HG02970 (cell line): ENCODE measurements at regions not wholly inside any gene's neighbourhood (a gene's known extent, or its start where the extent isn't known, plus 50 kb on each side); places are given as distances from the start of the nearest gene placed in this dataset.
"Not testable (repeated sequence)": the region's sequence is repeated elsewhere in the genome, so short reads cannot be mapped to it uniquely, and the experiment has no call there.

Experiments
- ATAC-seq: cut with Tn5 transposase; IDR thresholded peaks from one replicate; pipeline ENCODE4 v1.9.1; 2021; ENCODE audit warnings: mild to moderate bottlenecking, moderate library complexity, moderate number of reproducible peaks; ENCODE audit not compliant: unreplicated experiment, low FRiP score

DNA sequence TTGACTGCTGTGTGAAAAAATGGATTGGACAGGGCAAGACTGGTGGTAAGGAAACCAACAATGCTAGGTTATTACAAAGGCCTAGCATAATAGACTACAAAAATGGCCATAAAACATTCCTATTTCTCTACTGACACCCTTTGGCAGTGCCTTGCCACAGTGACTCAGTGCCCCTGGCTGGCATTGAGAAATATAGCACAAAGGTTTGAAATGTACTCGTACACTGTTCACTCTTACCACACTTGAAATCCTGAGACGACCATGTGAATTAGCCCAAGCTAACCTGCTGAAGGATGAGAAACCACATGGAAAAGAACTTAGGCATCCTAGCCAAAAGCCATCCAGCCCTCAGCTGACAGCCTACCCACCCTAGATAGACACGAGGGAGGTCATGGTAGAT lies 149.8 kb upstream of the PALMD start:
- no peak for ATAC-seq

GRCh38 chr1:99497690-99498089 lies 148.2 kb upstream of the PALMD start:
- no peak for ATAC-seq

GRCh38 chr1:99500541-99500940 lies 145.4 kb upstream of the PALMD start:
- no peak for ATAC-seq

DNA sequence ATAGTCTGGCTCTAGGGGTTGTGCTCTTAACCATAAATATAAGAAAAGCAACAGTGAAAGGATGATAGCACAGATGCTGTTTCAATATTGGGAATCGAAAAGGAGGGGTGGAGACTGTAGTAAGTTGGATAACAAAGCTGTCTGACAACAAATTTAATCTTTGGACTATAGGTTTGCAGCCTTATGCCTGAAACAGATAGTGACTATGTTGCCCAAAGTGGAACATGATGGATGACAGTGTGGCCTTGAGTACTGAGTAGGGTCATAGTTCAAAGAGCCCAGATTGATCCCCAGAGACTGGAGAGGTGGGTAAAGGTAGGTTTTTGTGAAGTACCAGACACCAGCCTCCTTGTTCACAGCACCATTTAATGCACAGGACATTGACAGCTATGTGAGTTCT lies 144.0 kb upstream of the PALMD start:
- no peak for ATAC-seq

GRCh38 chr1:99502400-99502799 lies 143.5 kb upstream of the PALMD start:
- ATAC-seq, result no peak

- no peak for ATAC-seq
Observed at GRCh38 chr1:99503276-99503747, 142.6 kb upstream of the PALMD start.

DNA sequence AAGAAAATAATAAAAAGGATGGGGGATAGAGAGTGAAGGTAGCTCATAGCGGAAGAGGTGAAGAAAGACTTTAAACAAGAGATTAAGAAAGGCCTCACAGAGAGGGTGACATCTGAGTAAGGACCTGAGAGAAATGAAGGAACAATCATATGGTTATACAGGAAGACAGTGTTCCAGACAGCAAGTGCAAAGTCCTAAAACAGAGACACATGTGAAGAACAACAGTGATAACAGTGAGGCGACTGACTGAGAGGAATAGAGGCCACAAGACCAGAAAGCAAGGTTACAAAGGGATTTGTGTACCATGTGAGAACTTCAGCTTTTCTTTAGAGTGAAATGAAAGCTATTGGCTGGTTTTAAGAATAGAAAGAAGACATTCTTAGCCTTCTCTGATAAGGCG lies 141.6 kb upstream of the PALMD start:
- ATAC-seq, result no peak

DNA sequence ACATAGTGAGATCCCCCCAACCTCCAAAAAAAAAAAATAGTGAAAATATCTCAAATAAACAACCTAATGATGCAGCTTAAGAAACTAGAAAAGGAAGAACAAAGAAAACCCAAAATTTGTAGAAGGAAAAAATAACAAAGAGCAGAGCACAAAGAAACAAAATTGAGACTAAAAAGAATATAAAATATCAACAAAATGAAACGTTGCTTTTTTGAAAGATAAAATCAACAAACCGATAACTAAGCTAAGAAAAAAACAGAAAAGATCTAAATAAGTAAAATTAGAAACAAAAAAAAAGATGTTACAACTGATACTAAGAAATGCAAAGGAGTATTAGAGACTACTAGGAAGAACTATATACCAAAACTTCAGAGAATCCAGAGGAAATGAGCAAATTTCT lies 139.3 kb upstream of the PALMD start:
- no peak for ATAC-seq

DNA sequence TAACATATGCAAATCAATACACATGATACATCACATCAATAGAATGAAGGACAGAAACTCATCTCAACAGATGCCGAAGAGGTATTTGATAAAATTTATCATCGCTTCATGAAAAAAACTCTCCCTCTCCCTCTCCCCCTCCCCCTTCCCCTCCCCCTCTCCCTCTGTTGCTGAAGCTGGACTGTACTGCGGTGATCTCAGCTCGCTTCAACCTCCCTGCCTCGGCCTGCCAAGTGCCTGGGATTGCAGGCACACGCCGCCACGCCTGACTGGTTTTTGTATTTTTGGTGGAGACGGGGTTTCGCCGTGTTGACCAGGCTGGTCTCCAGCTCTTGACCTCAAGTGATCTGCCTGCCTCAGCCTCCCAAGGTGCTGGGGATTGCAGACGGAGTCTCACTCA lies 138.5 kb upstream of the PALMD start:
- not testable (repeated sequence) for ATAC-seq

- ATAC-seq, result no peak
Observed at GRCh38 chr1:99507906-99508732, 137.8 kb upstream of the PALMD start.

GRCh38 chr1:99508733-99509445 lies 137.0 kb upstream of the PALMD start:
- not testable (repeated sequence) for ATAC-seq

DNA sequence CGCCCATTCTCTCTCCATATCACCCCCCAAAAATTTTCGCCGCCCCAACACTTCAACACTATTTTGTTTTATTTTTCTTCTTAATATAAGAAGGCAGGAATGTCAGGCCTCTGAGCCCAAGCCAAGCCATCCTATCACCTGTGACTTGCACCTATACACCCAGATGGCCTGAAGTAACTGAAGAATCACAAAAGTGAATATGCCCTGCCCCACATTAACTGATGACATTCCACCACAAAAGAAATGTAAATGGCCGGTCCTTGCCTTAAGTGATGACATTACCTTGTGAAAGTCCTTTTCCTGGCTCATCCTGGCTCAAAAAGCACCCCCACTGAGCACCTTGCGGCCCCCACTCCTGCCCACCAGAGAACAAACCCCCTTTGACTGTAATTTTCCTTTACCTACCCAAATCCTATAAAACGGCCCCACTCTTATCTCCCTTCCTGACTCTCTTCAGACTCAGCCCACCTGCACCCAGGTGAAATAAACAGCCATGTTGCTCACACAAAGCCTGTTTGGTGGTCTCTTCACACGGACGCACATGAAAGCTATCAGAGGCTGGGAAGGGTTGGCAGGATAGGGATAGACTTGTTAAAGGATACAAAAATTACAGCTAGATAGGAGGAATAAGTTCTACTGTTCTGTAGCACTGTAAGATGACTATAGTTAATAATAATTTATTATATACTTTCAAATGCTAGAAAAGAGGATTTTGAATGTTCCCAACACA lies 130.9 kb upstream of the PALMD start:
- ATAC-seq, result not testable (repeated sequence)

GRCh38 chr1:99516141-99516540 lies 129.8 kb upstream of the PALMD start:
- no peak for ATAC-seq

GRCh38 chr1:99520121-99520520 lies 125.8 kb upstream of the PALMD start:
- no peak for ATAC-seq

DNA sequence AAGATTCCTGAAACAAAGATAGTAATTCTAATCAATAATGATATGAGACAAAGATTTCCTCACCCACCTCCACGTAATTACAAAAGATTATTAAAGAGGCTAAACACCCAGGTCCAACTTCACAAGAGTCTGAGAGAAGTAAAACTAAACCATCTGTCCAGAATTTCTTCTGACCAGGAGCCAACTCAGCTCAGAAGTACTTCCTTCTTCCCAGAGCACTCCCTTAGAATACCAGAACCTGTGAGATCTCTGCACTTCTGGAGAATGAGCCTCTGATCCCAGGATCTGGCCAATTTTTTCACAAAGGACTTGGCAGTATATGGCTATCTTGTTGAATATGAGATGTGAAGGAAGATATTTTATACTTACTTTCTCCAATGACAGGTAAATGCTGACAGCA lies 120.6 kb upstream of the PALMD start:
- ATAC-seq, result no peak

GRCh38 chr1:99527078-99527477 lies 118.8 kb upstream of the PALMD start:
- no peak for ATAC-seq

DNA sequence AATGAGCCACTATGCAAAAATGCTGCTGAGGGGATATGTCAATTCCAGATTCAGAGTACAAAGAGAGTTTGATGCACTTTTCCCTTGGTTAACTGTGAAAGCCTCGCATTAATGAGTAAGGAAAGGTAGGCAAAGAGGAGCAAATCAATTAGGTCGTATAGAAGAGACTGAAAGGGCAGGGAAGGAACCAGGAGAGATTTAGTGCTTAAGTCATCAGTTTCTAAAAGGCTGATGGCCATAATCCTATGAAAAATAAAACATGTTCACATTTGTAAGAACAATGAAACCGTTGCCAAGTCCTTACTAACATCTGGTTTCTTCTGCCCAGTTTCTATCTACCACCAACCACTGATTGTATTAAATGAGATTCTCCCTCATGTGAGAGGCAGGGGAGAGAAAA lies 118.4 kb upstream of the PALMD start:
- no peak for ATAC-seq

- ATAC-seq, result no peak
Observed at GRCh38 chr1:99529002-99529401, 116.9 kb upstream of the PALMD start.

DNA sequence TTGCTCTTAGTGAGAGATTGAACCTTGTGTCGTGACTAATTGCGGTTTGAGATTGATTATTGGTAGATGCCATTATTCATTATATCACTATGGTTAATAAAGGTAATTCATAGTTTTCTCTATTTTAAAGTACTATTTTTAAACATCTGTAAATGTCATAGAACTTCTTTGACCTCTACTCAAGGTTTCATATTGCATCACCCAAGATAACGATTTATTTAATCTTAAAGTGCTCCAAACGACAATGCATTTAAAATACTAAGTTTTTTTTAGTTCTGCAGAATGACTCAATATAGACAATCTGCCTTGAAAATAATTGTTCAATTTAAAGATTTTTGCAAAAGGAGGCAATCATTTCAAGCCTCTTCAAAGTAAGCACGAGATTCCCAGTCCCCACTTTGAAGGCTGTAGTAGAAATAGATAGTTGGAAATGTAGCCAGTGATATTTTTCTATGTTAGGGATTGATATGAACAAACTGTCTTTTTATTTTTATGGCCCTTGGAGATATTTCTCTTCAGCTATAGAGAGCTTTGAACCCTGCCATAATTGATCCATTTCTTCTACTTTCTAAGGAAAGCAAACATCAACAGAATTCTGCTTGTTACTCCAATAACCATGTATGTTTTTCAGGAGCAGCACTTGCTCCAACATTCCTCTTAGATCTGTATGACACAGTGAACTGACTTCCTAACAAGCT lies 114.2 kb upstream of the PALMD start:
- ATAC-seq, result no peak

GRCh38 chr1:99532276-99532580 lies 113.7 kb upstream of the PALMD start:
- ATAC-seq, result no peak
